WTC11 (cell line): ENCODE measurements at regions not wholly inside any gene's neighbourhood (a gene's known extent, or its start where the extent isn't known, plus 50 kb on each side); places are given as distances from the start of the nearest gene placed in this dataset.

Source experiments
- ATAC-seq: fragments of 200-7000 bp; cut with Tn5 transposase; 2 replicates; pipeline ENCODE4 v1.10.0; 2021; ENCODE audit warnings: mild to moderate bottlenecking, moderate library complexity
- CTCF ChIA-PET: fragments of 300-600 bp; sonication (Branson Sonifier 250); formaldehyde crosslinking; loops from one replicate; lab custom pipeline; 2021; ENCODE audit warnings: antibody characterized with exemption; lab: Charles Lee
- POLR2A ChIA-PET: fragments of 350-600 bp; sonication (Branson Sonifier 250); formaldehyde crosslinking; loops from one replicate; lab custom pipeline; 2021; ENCODE audit warnings: antibody characterized with exemption; lab: Charles Lee
- DNase-seq: peaks from one replicate; pipeline ENCODE4 v3.0.0; 2021; ENCODE audit warnings: low spot score
- H3K27ac Mint-ChIP-seq: 2 replicates; pipeline ENCODE4 v1.8.0; 2021; ENCODE audit warnings: mixed read lengths
- H3K27me3 Mint-ChIP-seq: 2 replicates; pipeline ENCODE4 v1.8.0; 2021; ENCODE audit warnings: low read depth, mild to moderate bottlenecking, moderate library complexity, mixed read lengths
- H3K36me3 Mint-ChIP-seq: 2 replicates; pipeline ENCODE4 v1.8.0; 2021; ENCODE audit warnings: mixed read lengths
- H3K4me1 Mint-ChIP-seq: 2 replicates; pipeline ENCODE4 v1.8.0; 2022; ENCODE audit warnings: mixed read lengths
- H3K4me3 Mint-ChIP-seq: 2 replicates; pipeline ENCODE4 v1.8.0; 2021; ENCODE audit warnings: mild to moderate bottlenecking, moderate library complexity, mixed read lengths
- H3K9me3 Mint-ChIP-seq: 2 replicates; pipeline ENCODE4 v1.8.0; 2021; ENCODE audit warnings: mixed read lengths
- CBFB ChIP-seq: sonication (generic); formaldehyde crosslinking; IDR thresholded peaks from 2 replicates; pipeline ENCODE4 v1.8.1; 2022; ENCODE audit warnings: mild to moderate bottlenecking, low read depth, missing genetic modification reagents
- CDX4 ChIP-seq: fragments of 250-450 bp; sonication (Bioruptor Pico); IDR thresholded peaks from 2 replicates; pipeline ENCODE4 v1.9.0; 2021; ENCODE audit warnings: moderate library complexity, mild to moderate bottlenecking, inconsistent platforms, borderline replicate concordance
- E2F5 ChIP-seq: sonication (generic); formaldehyde crosslinking; IDR thresholded peaks from 2 replicates; pipeline ENCODE4 v1.8.1; 2022; ENCODE audit warnings: mild to moderate bottlenecking, moderate library complexity, missing genetic modification reagents
- GRHL2 ChIP-seq: fragments of 250-450 bp; sonication (Bioruptor Pico); IDR thresholded peaks from 2 replicates; pipeline ENCODE4 v1.8.0; 2022; ENCODE audit warnings: mild to moderate bottlenecking, moderate library complexity; ENCODE audit not compliant: insufficient replicate concordance, severe bottlenecking
- HMGXB4 ChIP-seq: sonication (generic); formaldehyde crosslinking; IDR thresholded peaks from 2 replicates; pipeline ENCODE4 v1.8.1; 2023; ENCODE audit warnings: mild to moderate bottlenecking, moderate library complexity, missing genetic modification reagents
- IRF2 ChIP-seq: sonication (generic); formaldehyde crosslinking; IDR thresholded peaks from 2 replicates; pipeline ENCODE4 v1.8.0; 2022; ENCODE audit warnings: low read depth, missing genetic modification reagents, borderline replicate concordance
- JAZF1 ChIP-seq: fragments of 250-450 bp; sonication (Bioruptor Pico); IDR thresholded peaks from 2 replicates; pipeline ENCODE4 v1.9.0; 2021; ENCODE audit warnings: moderate library complexity, mild to moderate bottlenecking, inconsistent platforms
- MYBL2 ChIP-seq: sonication (generic); formaldehyde crosslinking; IDR thresholded peaks from 2 replicates; pipeline ENCODE4 v1.8.1; 2023; ENCODE audit warnings: mild to moderate bottlenecking, moderate library complexity, missing genetic modification reagents
- NR2C2 ChIP-seq: sonication (generic); formaldehyde crosslinking; IDR thresholded peaks from 2 replicates; pipeline ENCODE4 v1.8.0; 2022; ENCODE audit warnings: mild to moderate bottlenecking, missing genetic modification reagents
- NR3C1 ChIP-seq: sonication (generic); formaldehyde crosslinking; conservative IDR thresholded peaks from 2 replicates; pipeline ENCODE4 v1.8.1; 2023; ENCODE audit warnings: low read depth, mild to moderate bottlenecking, missing genetic modification reagents
- PRDM15 ChIP-seq: sonication (generic); formaldehyde crosslinking; IDR thresholded peaks from 2 replicates; pipeline ENCODE4 v1.8.0; 2022; ENCODE audit warnings: missing genetic modification reagents
- SMAD4 ChIP-seq: sonication (generic); formaldehyde crosslinking; IDR thresholded peaks from 2 replicates; pipeline ENCODE4 v1.8.0; 2022; ENCODE audit warnings: mild to moderate bottlenecking, missing genetic modification reagents
- SP1 ChIP-seq: sonication (generic); formaldehyde crosslinking; conservative IDR thresholded peaks from 2 replicates; pipeline ENCODE4 v1.8.1; 2022; ENCODE audit warnings: missing genetic modification reagents
- STAT6 ChIP-seq: sonication (generic); formaldehyde crosslinking; conservative IDR thresholded peaks from 2 replicates; pipeline ENCODE4 v1.8.1; 2023; ENCODE audit warnings: mild to moderate bottlenecking, low read depth, missing genetic modification reagents, moderate library complexity
- TCF7 ChIP-seq: sonication (generic); formaldehyde crosslinking; IDR thresholded peaks from 2 replicates; pipeline ENCODE4 v1.8.0; 2022; ENCODE audit warnings: mild to moderate bottlenecking, low read depth, missing genetic modification reagents, moderate library complexity
- ZBTB21 ChIP-seq: sonication (generic); formaldehyde crosslinking; IDR thresholded peaks from 2 replicates; pipeline ENCODE4 v1.8.1; 2023; ENCODE audit warnings: mild to moderate bottlenecking, missing genetic modification reagents, borderline replicate concordance
- ZNF121 ChIP-seq: sonication (generic); formaldehyde crosslinking; IDR thresholded peaks from 2 replicates; pipeline ENCODE4 v1.8.0; 2023; ENCODE audit warnings: missing genetic modification reagents
- ZNF138 ChIP-seq: sonication (generic); formaldehyde crosslinking; conservative IDR thresholded peaks from 2 replicates; pipeline ENCODE4 v1.8.1; 2022; ENCODE audit warnings: mild to moderate bottlenecking, moderate library complexity, missing genetic modification reagents
- ZNF263 ChIP-seq: sonication (generic); formaldehyde crosslinking; IDR thresholded peaks from 2 replicates; pipeline ENCODE4 v1.8.1; 2022; ENCODE audit warnings: low read depth, mild to moderate bottlenecking, moderate library complexity, missing genetic modification reagents
- ZNF416 ChIP-seq: fragments of 250-450 bp; sonication (Bioruptor Pico); IDR thresholded peaks from 2 replicates; pipeline ENCODE4 v1.9.0; 2021; ENCODE audit warnings: mild to moderate bottlenecking, inconsistent platforms
- ZNF532 ChIP-seq: fragments of 250-450 bp; sonication (Bioruptor Pico); IDR thresholded peaks from 2 replicates; pipeline ENCODE4 v1.9.0; 2021; ENCODE audit warnings: mild to moderate bottlenecking, borderline replicate concordance

- CTCF ChIA-PET, result no interaction called here
- H3K36me3 Mint-ChIP-seq, result peaks cover 15% of the 10 kb centered on the region
- no peak for TF ChIP-seq NR3C1 (CRISPR knock-in tag)
- no peak for TF ChIP-seq ZNF138
- no peak for TF ChIP-seq TCF7 (CRISPR knock-in tag)
- no peak for TF ChIP-seq SMAD4 (CRISPR knock-in tag)
- TF ChIP-seq ZNF121, result no peak
- no peak for TF ChIP-seq STAT6 (CRISPR knock-in tag)
- TF ChIP-seq HMGXB4 (CRISPR knock-in tag), result no peak
- no peak for TF ChIP-seq CBFB (CRISPR knock-in tag)
- TF ChIP-seq, all 79 proteins: peak for 0
Measured at GRCh38 chr4:57916479-57916878, 806.3 kb upstream of the IGFBP7 start.

GRCh38 chr4:57911203-57911602, 801.0 kb upstream of the IGFBP7 start:
- Mint-ChIP-seq H3K27ac (no peak overlapping the region), H3K27me3 (no peaks in the 10 kb centered on the region), H3K9me3 (peaks cover 17% of the 10 kb centered on the region), H3K36me3 (no peaks in the 10 kb centered on the region), H3K4me1 (no peaks in the 10 kb centered on the region), H3K4me3 (no peak overlapping the region)
- ChIA-PET CTCF (no interaction called here), POLR2A (no interaction called here)
- ATAC-seq, result no peak
- no peak for DNase-seq
- TF ChIP-seq SP1 (CRISPR knock-in tag) (no peak), NR2C2 (CRISPR knock-in tag) (no peak), E2F5 (no peak), MYBL2 (no peak), ZNF263 (no peak), ZBTB21 (CRISPR knock-in tag) (no peak), ZNF416 (CRISPR knock-in tag) (no peak), ZNF532 (no peak), CDX4 (CRISPR knock-in tag) (no peak), PRDM15 (CRISPR knock-in tag) (no peak), CBFB (CRISPR knock-in tag) (no peak), JAZF1 (CRISPR knock-in tag) (no peak), IRF2 (CRISPR knock-in tag) (no peak), GRHL2 (CRISPR knock-in tag) (no peak)

More at GRCh38 chr4:57916479-57916878, 806.3 kb upstream of the IGFBP7 start:
- Mint-ChIP-seq H3K4me3 (no peak overlapping the region), H3K4me1 (no peaks in the 10 kb centered on the region), H3K9me3 (peaks cover 55% of the 10 kb centered on the region), H3K27ac (no peak overlapping the region), H3K27me3 (no peaks in the 10 kb centered on the region; the same call in 1 of the 2 replicates)
- POLR2A ChIA-PET, result no interaction called here
- ATAC-seq (no peak), DNase-seq (no peak)
